ENCODE measurements at regions not wholly inside any gene's neighbourhood (a gene's known extent, or its start where the extent isn't known, plus 50 kb on each side); places are given as distances from the start of the nearest gene placed in this dataset.

DNA sequence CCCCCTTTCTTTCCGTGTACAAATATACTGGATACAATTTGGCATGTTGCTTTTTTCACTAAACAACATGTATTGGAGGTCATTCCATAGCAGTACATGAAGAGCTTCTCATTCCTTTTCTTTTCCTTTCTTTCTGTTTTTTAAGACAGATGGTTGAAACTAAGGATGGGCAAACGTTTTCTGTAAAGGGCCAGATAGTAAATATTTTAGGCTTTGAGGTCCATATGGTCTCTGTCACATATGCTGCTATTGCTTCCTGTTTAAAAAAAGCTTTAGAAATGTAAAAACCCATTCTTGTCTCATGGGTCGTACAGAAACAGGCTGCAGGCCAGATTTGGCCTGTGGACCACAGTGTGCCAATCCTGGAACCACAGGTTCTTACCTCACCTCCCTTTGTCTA lies 160.1 kb downstream of the ACER2 start:
- TF ChIP-seq, protein P1, sequence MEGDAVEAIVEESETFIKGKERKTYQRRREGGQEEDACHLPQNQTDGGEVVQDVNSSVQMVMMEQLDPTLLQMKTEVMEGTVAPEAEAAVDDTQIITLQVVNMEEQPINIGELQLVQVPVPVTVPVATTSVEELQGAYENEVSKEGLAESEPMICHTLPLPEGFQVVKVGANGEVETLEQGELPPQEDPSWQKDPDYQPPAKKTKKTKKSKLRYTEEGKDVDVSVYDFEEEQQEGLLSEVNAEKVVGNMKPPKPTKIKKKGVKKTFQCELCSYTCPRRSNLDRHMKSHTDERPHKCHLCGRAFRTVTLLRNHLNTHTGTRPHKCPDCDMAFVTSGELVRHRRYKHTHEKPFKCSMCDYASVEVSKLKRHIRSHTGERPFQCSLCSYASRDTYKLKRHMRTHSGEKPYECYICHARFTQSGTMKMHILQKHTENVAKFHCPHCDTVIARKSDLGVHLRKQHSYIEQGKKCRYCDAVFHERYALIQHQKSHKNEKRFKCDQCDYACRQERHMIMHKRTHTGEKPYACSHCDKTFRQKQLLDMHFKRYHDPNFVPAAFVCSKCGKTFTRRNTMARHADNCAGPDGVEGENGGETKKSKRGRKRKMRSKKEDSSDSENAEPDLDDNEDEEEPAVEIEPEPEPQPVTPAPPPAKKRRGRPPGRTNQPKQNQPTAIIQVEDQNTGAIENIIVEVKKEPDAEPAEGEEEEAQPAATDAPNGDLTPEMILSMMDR (IDR thresholded peaks at IDR 0.05 in 2 of 3, conservative IDR thresholded peaks at IDR 0.05 in 1 of 3; ENCODE audit: control insufficient read depth in 2 of 3, extremely low read depth in 1 of 3, insufficient read depth in 1 of 3, low read depth in 3 of 3, low read length in 3 of 3): no peak
- no peak for TF ChIP-seq POLR2AphosphoS5 (IDR thresholded peaks at IDR 0.05; ENCODE audit: low read length)
- no peak for TF ChIP-seq POLR2A (IDR thresholded peaks at IDR 0.05; ENCODE audit: low read depth, low read length)
- TF ChIP-seq MTA3 (IDR thresholded peaks at IDR 0.05; ENCODE audit: borderline replicate concordance, low read length): no peak
- TF ChIP-seq, protein P2, sequence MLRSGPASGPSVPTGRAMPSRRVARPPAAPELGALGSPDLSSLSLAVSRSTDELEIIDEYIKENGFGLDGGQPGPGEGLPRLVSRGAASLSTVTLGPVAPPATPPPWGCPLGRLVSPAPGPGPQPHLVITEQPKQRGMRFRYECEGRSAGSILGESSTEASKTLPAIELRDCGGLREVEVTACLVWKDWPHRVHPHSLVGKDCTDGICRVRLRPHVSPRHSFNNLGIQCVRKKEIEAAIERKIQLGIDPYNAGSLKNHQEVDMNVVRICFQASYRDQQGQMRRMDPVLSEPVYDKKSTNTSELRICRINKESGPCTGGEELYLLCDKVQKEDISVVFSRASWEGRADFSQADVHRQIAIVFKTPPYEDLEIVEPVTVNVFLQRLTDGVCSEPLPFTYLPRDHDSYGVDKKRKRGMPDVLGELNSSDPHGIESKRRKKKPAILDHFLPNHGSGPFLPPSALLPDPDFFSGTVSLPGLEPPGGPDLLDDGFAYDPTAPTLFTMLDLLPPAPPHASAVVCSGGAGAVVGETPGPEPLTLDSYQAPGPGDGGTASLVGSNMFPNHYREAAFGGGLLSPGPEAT (IDR thresholded peaks at IDR 0.05; ENCODE audit: low read depth): no peak
- no peak for TF ChIP-seq NFXL1 (IDR thresholded peaks at IDR 0.05; ENCODE audit: borderline replicate concordance)
- TF ChIP-seq EP300 (IDR thresholded peaks at IDR 0.05; ENCODE audit: borderline replicate concordance in 1 of 2, control insufficient read depth in 1 of 2, low read depth in 2 of 2, low read length in 2 of 2): no peak
- no peak for TF ChIP-seq RCOR1 (conservative IDR thresholded peaks at IDR 0.05; ENCODE audit: low read depth, low read length)
- no peak for TF ChIP-seq BHLHE40 (IDR thresholded peaks at IDR 0.05; ENCODE audit: borderline replicate concordance in 1 of 2, low read depth in 2 of 2, low read length in 1 of 2)
- TF ChIP-seq JUND (IDR thresholded peaks at IDR 0.05; ENCODE audit: low read depth, low read length): no peak
- TF ChIP-seq RBBP5 (conservative IDR thresholded peaks at IDR 0.05): no peak
